SH-SY5Y (cell line): ENCODE measurements at regions not wholly inside any gene's neighbourhood (a gene's known extent, or its start where the extent isn't known, plus 50 kb on each side); places are given as distances from the start of the nearest gene placed in this dataset.

Source experiments
- GATA2 ChIP-seq: IDR thresholded peaks from 2 replicates; pipeline ENCODE4 v1.6.1; 2011; ENCODE audit warnings: mild to moderate bottlenecking, low read depth, low read length
- GATA3 ChIP-seq: IDR thresholded peaks from 2 replicates; pipeline ENCODE4 v1.6.1; 2011; ENCODE audit warnings: low read depth, mild to moderate bottlenecking, low read length, moderate library complexity

GRCh38 chr3:74393426-74393825 lies 221.0 kb downstream of the CNTN3 start:
- TF ChIP-seq GATA3 (no peak), GATA2 (no peak)
